ENCODE measurements at regions not wholly inside any gene's neighbourhood (a gene's known extent, or its start where the extent isn't known, plus 50 kb on each side); places are given as distances from the start of the nearest gene placed in this dataset.
"Not testable (repeated sequence)": the region's sequence is repeated elsewhere in the genome, so short reads cannot be mapped to it uniquely, and the experiment has no call there.

GRCh38 chr15:69603369-69604071 lies 150.9 kb downstream of the RPLP1 start:
- no peak for DNase-seq

- DNase-seq = no peak
These were observed 151.4 kb downstream of the RPLP1 start for GRCh38 chr15:69604072-69604411.

GRCh38 chr15:69606144-69606543 lies 153.5 kb downstream of the RPLP1 start:
- DNase-seq = no peak

- no peak for DNase-seq
These were observed 154.4 kb downstream of the RPLP1 start for GRCh38 chr15:69606921-69607500.

GRCh38 chr15:69608661-69609060 lies 156.0 kb downstream of the RPLP1 start:
- no peak for DNase-seq

- no peak for DNase-seq
These were observed 156.6 kb downstream of the RPLP1 start for GRCh38 chr15:69609176-69609575.

GRCh38 chr15:69609776-69610175 lies 157.2 kb downstream of the RPLP1 start:
- DNase-seq = no peak

- DNase-seq = no peak
These were observed 157.7 kb downstream of the RPLP1 start for GRCh38 chr15:69610277-69610676.

GRCh38 chr15:69610858-69611257 lies 158.2 kb downstream of the RPLP1 start:
- DNase-seq = no peak

- DNase-seq = no peak
These were observed 159.5 kb downstream of the RPLP1 start for GRCh38 chr15:69612112-69612511.

- DNase-seq = no peak
These were observed 160.6 kb downstream of the RPLP1 start for GRCh38 chr15:69613182-69613581.

GRCh38 chr15:69613988-69614387 lies 161.4 kb downstream of the RPLP1 start:
- no peak for DNase-seq

GRCh38 chr15:69615736-69616135 lies 163.1 kb downstream of the RPLP1 start:
- no peak for DNase-seq

GRCh38 chr15:69616558-69616957 lies 163.9 kb downstream of the RPLP1 start:
- no peak for DNase-seq

- not testable (repeated sequence) for DNase-seq
These were observed 164.5 kb downstream of the RPLP1 start for GRCh38 chr15:69617144-69617543.

- no peak for DNase-seq
These were observed 171.0 kb downstream of the RPLP1 start for GRCh38 chr15:69623392-69624154.

- no peak for DNase-seq
These were observed 171.5 kb downstream of the RPLP1 start for GRCh38 chr15:69624155-69624520.

- DNase-seq = no peak
These were observed 172.2 kb downstream of the RPLP1 start for GRCh38 chr15:69624816-69625215.

- DNase-seq = no peak
These were observed 172.7 kb downstream of the RPLP1 start for GRCh38 chr15:69625328-69625727.

GRCh38 chr15:69626095-69627066 lies 173.8 kb downstream of the RPLP1 start:
- DNase-seq = no peak

- no peak for DNase-seq
These were observed 175.0 kb downstream of the RPLP1 start for GRCh38 chr15:69627548-69628158.

- DNase-seq = no peak
These were observed 175.9 kb downstream of the RPLP1 start for GRCh38 chr15:69628256-69629093.

Data from NCI-H1048 (cell line).